GM23338 (cell line): ENCODE measurements at regions not wholly inside any gene's neighbourhood (a gene's known extent, or its start where the extent isn't known, plus 50 kb on each side); places are given as distances from the start of the nearest gene placed in this dataset.

ENCODE experiments used
- ATAC-seq: fragments of 200-7000 bp; cut with Tn5 transposase; 3 replicates; pipeline ENCODE4 v1.9.1; 2020
- DNase-seq: peaks from one replicate; pipeline ENCODE4 v3.0.0-alpha.2; 2015; ENCODE audit warnings: low spot score
- H2AFZ ChIP-seq: fragments of 200-600 bp; sonication (generic); 2 replicates; pipeline ENCODE4 v1.8.0; 2016; ENCODE audit warnings: antibody characterized with exemption, mild to moderate bottlenecking, moderate library complexity
- H3F3A ChIP-seq: fragments of 200-600 bp; sonication (generic); replicated peaks from 2 replicates; pipeline ENCODE4 v1.8.0; 2017; ENCODE audit warnings: antibody characterized with exemption, mixed run types, low read depth
- H3K27ac ChIP-seq: fragments of 200-600 bp; sonication (generic); 2 replicates; pipeline ENCODE4 v1.6.1; 2016; ENCODE audit warnings: low read depth
- H3K27me3 ChIP-seq: fragments of 200-600 bp; sonication (generic); 2 replicates; pipeline ENCODE4 v1.8.0; 2016; ENCODE audit warnings: mild to moderate bottlenecking, mixed run types, moderate library complexity; ENCODE audit not compliant: insufficient read depth
- H3K36me3 ChIP-seq: fragments of 200-600 bp; sonication (generic); 2 replicates; pipeline ENCODE4 v1.8.0; 2016; ENCODE audit warnings: mild to moderate bottlenecking; ENCODE audit not compliant: insufficient read depth
- H3K4me1 ChIP-seq: fragments of 200-600 bp; sonication (generic); 2 replicates; pipeline ENCODE4 v1.8.0; 2016; ENCODE audit warnings: mild to moderate bottlenecking, moderate library complexity; ENCODE audit not compliant: insufficient read depth
- H3K4me2 ChIP-seq: fragments of 200-600 bp; sonication (generic); 2 replicates; pipeline ENCODE4 v1.7.1; 2017; ENCODE audit warnings: mixed run types
- H3K4me3 ChIP-seq: fragments of 200-600 bp; sonication (generic); 2 replicates; pipeline ENCODE4 v1.6.1; 2016; ENCODE audit warnings: mixed run types
- H3K79me2 ChIP-seq: fragments of 200-600 bp; sonication (generic); replicated peaks from 2 replicates; pipeline ENCODE4 v1.8.0; 2017; ENCODE audit warnings: mild to moderate bottlenecking; ENCODE audit not compliant: insufficient read depth
- H3K9me2 ChIP-seq: fragments of 200-600 bp; sonication (generic); 2 replicates; pipeline ENCODE4 v1.8.0; 2017; ENCODE audit not compliant: insufficient read depth
- H4K20me1 ChIP-seq: fragments of 200-600 bp; sonication (generic); replicated peaks from 2 replicates; pipeline ENCODE4 v1.8.0; 2017; ENCODE audit warnings: mild to moderate bottlenecking; ENCODE audit not compliant: insufficient read depth
- H3K27ac Mint-ChIP-seq: 2 replicates; pipeline ENCODE4 v1.8.0; 2020; ENCODE audit warnings: inconsistent platforms, mild to moderate bottlenecking, moderate library complexity, mixed read lengths
- H3K27me3 Mint-ChIP-seq: 3 replicates; pipeline ENCODE4 v1.8.0; 2022; ENCODE audit warnings: low read depth, mild to moderate bottlenecking, moderate library complexity, mixed read lengths, inconsistent platforms; ENCODE audit not compliant: insufficient read depth, poor library complexity
- H3K36me3 Mint-ChIP-seq: 3 replicates; pipeline ENCODE4 v1.8.0; 2021; ENCODE audit warnings: low read depth, mild to moderate bottlenecking, inconsistent platforms, moderate library complexity, mixed read lengths
- H3K4me1 Mint-ChIP-seq: 3 replicates; pipeline ENCODE4 v1.8.0; 2020; ENCODE audit warnings: mild to moderate bottlenecking, inconsistent platforms, mixed read lengths
- H3K4me3 Mint-ChIP-seq: 3 replicates; pipeline ENCODE4 v1.8.0; 2021; ENCODE audit warnings: moderate library complexity, mild to moderate bottlenecking, inconsistent platforms, mixed read lengths
- H3K9me3 Mint-ChIP-seq: 3 replicates; pipeline ENCODE4 v1.8.0; 2020; ENCODE audit warnings: moderate library complexity, mild to moderate bottlenecking, inconsistent platforms, mixed read lengths
- CREB1 ChIP-seq: fragments of 250-450 bp; sonication (Bioruptor Pico); IDR thresholded peaks from 2 replicates; pipeline ENCODE4 v1.5.0; 2020; ENCODE audit warnings: low read depth, mild to moderate bottlenecking, moderate library complexity
- CTCF ChIP-seq, 2 experiments: fragments of 200-600 bp in 1 of 2; sonication (generic) in 1 of 2; conservative IDR thresholded peaks; 2 replicates each; pipeline versions ENCODE4 v1.5.1 to v1.6.1; 2016 to 2017; ENCODE audit warnings: antibody characterized with exemption in 2 of 2, low read depth in 2 of 2, mild to moderate bottlenecking in 2 of 2, moderate library complexity in 1 of 2
- ETS1 ChIP-seq: IDR thresholded peaks from 2 replicates; pipeline ENCODE4 v1.6.1; 2016; ENCODE audit warnings: antibody characterized with exemption
- EZH2 ChIP-seq: fragments of 200-600 bp; sonication (generic); IDR thresholded peaks from one replicate; pipeline ENCODE4 v1.8.0; 2017; ENCODE audit warnings: antibody characterized with exemption, mild to moderate bottlenecking, low read depth; ENCODE audit not compliant: unreplicated experiment
- EZH2phosphoT487 ChIP-seq: fragments of 200-600 bp; sonication (generic); IDR thresholded peaks from one replicate; pipeline ENCODE4 v1.8.1; 2018; ENCODE audit warnings: antibody characterized with exemption; ENCODE audit not compliant: unreplicated experiment
- JUNB ChIP-seq: IDR thresholded peaks from one replicate; pipeline ENCODE4 v1.6.1; 2016; ENCODE audit warnings: antibody characterized with exemption; ENCODE audit not compliant: unreplicated experiment
- NANOG ChIP-seq: IDR thresholded peaks from 2 replicates; pipeline ENCODE4 v1.6.1; 2016; ENCODE audit warnings: antibody characterized with exemption, borderline replicate concordance
- POLR2AphosphoS5 ChIP-seq: IDR thresholded peaks from 2 replicates; pipeline ENCODE4 v1.6.1; 2016; ENCODE audit warnings: antibody characterized with exemption, low read depth
- REST ChIP-seq: IDR thresholded peaks from one replicate; pipeline ENCODE4 v1.6.1; 2018; ENCODE audit warnings: antibody characterized with exemption; ENCODE audit not compliant: unreplicated experiment
- STAT1 ChIP-seq: IDR thresholded peaks from one replicate; pipeline ENCODE4 v1.6.1; 2016; ENCODE audit warnings: antibody characterized with exemption; ENCODE audit not compliant: unreplicated experiment
- ZNF114 ChIP-seq: fragments of 250-450 bp; sonication (Bioruptor Pico); IDR thresholded peaks from 2 replicates; pipeline ENCODE4 v1.5.0; 2020; ENCODE audit warnings: mild to moderate bottlenecking, moderate library complexity
- ZNF331 ChIP-seq: fragments of 250-450 bp; sonication (Bioruptor Pico); IDR thresholded peaks from 2 replicates; pipeline ENCODE4 v1.5.0; 2020; ENCODE audit warnings: low read depth, mild to moderate bottlenecking, moderate library complexity
- ZNF462 ChIP-seq: fragments of 250-450 bp; sonication (Bioruptor Pico); IDR thresholded peaks from 2 replicates; pipeline ENCODE4 v1.5.0; 2020; ENCODE audit warnings: mild to moderate bottlenecking, moderate library complexity

GRCh38 chr5:111596705-111597104 is 84.4 kb upstream of the STARD4 start:
- Mint-ChIP-seq H3K9me3 (peaks cover 14% of the 10 kb centered on the region), H3K27me3 (no peaks in the 10 kb centered on the region), H3K36me3 (peaks cover 3% of the 10 kb centered on the region; the same call in 2 of the 3 replicates), H3K4me3 (no peak overlapping the region), H3K27ac (no peak overlapping the region), H3K4me1 (peaks cover 13% of the 10 kb centered on the region)
- Histone ChIP-seq H3K79me2 (no peaks in the 10 kb centered on the region), H3F3A (no peaks in the 10 kb centered on the region), H2AFZ (no peak overlapping the region), H3K4me3 (no peak overlapping the region), H3K4me2 (no peak overlapping the region), H3K9me2 (0 out of 2 replicates have a peak, but pooled peaks cover 13% of the 10 kb centered on the region), H3K36me3 (no peaks in the 10 kb centered on the region), H3K4me1 (no peaks in the 10 kb centered on the region; the same call in 1 of the 2 replicates), H4K20me1 (no peaks in the 10 kb centered on the region), H3K27ac (no peak overlapping the region), H3K27me3 (no peaks in the 10 kb centered on the region)
- ATAC-seq (no peak), DNase-seq (no peak)
- TF ChIP-seq ZNF462 (CRISPR knock-in tag) (no peak), JUNB (no peak), STAT1 (no peak), ZNF331 (CRISPR knock-in tag) (no peak), EZH2phosphoT487 (no peak), CREB1 (CRISPR knock-in tag) (no peak), NANOG (no peak), EZH2 (no peak), REST (no peak), CTCF (conservative IDR thresholded peaks at IDR 0.05; ENCODE audit: low read depth in 2 of 2) (no peak), ZNF114 (CRISPR knock-in tag) (no peak), ETS1 (no peak), POLR2AphosphoS5 (no peak)
